Mucosa of descending colon (tissue), 3 donors: ENCODE measurements at regions not wholly inside any gene's neighbourhood (a gene's known extent, or its start where the extent isn't known, plus 50 kb on each side); places are given as distances from the start of the nearest gene placed in this dataset.

Source experiments
- ATAC-seq: fragments of 200-7000 bp; cut with Tn5 transposase; one replicate; pipeline ENCODE4 v1.9.1; 2020; ENCODE audit warnings: mild to moderate bottlenecking, moderate library complexity
- DNase-seq, 3 donors: peaks; one replicate each; pipeline ENCODE4 v3.0.0-alpha.2; 2020
- H3K36me3 ChIP-seq: fragments of 200-600 bp; one replicate; pipeline ENCODE4 v1.8.0; 2021; ENCODE audit warnings: low read depth, mild to moderate bottlenecking
- H3K4me1 ChIP-seq: fragments of 200-600 bp; one replicate; pipeline ENCODE4 v1.8.0; 2021; ENCODE audit warnings: low read depth, mild to moderate bottlenecking
- H3K4me3 ChIP-seq: fragments of 200-600 bp; one replicate; pipeline ENCODE4 v1.8.0; 2021; ENCODE audit warnings: mild to moderate bottlenecking
- H3K9me3 ChIP-seq: fragments of 200-600 bp; one replicate; pipeline ENCODE4 v1.8.0; 2021; ENCODE audit warnings: mild to moderate bottlenecking
- intact Hi-C, 2 donors: fragments of 100-400 bp; cut with DNase I in 1 of 2; cut with micrococcal nuclease in 1 of 2; formaldehyde crosslinking; loops; one replicate each; pipeline versions ENCODE4 v1.11.0 to v1.11.1; 2022; cut with DNase I, micrococcal nuclease
- TF ChIP-seq, protein P1 (sequence below): fragments of 200-600 bp; IDR thresholded peaks from one replicate; pipeline ENCODE4 v1.8.0; 2022; ENCODE audit warnings: antibody characterized with exemption, mild to moderate bottlenecking
- donor health status: DM: no; HTN: no; CAD: no; lungs with moderate emphysema.
- donor health status: DM: no; HTN: no; CAD: no.
- donor health status: DM: no; HTN: yes; CAD: no.

DNA sequence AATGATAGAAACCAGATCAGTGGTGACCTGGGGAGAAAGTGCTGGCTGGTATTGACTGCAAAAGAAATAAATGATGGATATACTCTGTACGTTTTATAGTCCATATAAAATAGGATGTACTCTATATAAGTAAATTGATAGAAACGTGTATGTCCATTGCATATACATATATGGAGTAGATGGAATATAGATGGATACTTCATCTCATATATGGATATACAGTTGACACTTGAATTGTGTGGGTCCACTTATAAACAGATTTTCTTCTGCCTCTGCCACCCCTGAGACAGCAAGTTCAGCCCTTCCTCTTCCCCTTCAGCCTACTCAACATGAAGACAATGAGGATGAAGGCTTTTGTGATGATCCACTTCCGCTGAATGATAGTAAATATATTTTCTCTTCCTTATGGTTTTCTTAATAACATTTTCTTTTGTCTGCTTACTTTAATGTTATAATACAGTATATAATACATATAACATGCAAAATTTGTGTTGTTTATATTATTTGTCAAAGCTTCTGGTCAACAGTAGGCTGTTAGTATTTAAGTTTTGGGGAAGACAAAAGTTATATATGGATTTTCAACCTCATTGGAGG, 76.1 kb upstream of the MYCN start:
- Histone ChIP-seq H3K4me1 (no peaks in the 10 kb centered on the region), H3K4me3 (no peak overlapping the region), H3K9me3 (no peaks in the 10 kb centered on the region), H3K36me3 (no peaks in the 10 kb centered on the region)
- DNase-seq = no peak
- TF ChIP-seq, protein P1, sequence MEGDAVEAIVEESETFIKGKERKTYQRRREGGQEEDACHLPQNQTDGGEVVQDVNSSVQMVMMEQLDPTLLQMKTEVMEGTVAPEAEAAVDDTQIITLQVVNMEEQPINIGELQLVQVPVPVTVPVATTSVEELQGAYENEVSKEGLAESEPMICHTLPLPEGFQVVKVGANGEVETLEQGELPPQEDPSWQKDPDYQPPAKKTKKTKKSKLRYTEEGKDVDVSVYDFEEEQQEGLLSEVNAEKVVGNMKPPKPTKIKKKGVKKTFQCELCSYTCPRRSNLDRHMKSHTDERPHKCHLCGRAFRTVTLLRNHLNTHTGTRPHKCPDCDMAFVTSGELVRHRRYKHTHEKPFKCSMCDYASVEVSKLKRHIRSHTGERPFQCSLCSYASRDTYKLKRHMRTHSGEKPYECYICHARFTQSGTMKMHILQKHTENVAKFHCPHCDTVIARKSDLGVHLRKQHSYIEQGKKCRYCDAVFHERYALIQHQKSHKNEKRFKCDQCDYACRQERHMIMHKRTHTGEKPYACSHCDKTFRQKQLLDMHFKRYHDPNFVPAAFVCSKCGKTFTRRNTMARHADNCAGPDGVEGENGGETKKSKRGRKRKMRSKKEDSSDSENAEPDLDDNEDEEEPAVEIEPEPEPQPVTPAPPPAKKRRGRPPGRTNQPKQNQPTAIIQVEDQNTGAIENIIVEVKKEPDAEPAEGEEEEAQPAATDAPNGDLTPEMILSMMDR = no peak
- intact Hi-C loops = no loop called here
- ATAC-seq = no peak

DNA sequence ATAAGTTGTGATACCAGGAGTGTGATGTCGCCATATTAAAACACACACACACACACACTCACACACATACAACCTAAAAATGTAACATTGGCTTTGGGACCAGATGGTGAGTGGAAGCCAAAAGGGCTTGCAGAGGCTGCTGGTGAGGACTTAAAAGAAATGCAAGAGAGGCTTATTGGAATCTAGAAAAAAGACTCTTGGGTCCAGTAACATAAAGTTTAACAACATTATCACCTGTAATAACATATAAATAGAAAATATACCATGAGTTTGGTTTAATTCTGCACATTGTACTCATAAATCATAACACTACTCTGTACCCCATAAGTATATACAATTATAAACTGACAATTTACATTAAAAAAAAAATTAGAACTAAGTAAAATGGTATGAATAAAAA, 74.4 kb upstream of the MYCN start:
- intact Hi-C loops = no loop called here
- ATAC-seq = no peak
- TF ChIP-seq, protein P1 = no peak
- Histone ChIP-seq H3K4me3 (no peak overlapping the region), H3K9me3 (no peaks in the 10 kb centered on the region), H3K4me1 (no peaks in the 10 kb centered on the region), H3K36me3 (no peaks in the 10 kb centered on the region)
- DNase-seq = no peak

DNA sequence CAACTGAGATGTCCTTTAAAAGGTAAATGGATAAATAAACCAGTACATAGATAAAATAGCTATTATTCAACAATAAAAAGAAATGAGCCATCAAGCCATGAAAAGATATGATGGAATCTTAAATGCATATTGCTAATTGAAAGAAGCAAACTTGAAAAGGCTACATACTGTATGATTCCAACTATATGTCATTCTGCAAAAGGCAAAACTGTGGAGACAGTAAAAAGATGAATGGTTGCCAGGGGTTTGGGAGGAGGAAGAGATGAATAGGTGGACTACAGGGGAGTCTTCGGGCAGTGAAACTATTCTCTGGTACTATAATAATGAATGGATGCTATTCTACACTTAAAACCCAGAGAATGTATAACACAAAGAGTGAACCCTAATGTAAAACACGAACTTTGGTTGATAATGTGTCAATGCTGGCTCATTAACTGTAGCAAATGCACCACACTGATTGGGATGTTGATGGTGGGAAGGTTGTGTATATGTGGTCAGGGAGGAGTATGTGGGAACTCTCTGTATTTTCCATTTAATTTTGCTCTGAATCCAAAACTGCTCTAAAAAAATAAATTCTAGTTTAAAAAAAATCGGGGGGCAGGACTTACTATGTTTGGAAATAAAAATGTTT, 73.7 kb upstream of the MYCN start:
- ATAC-seq (no peak), DNase-seq (no peak)
- H3K4me1 ChIP-seq = no peaks in the 10 kb centered on the region
- H3K9me3 ChIP-seq = no peaks in the 10 kb centered on the region
- TF ChIP-seq, protein P1 = no peak
- no peak overlapping the region for H3K4me3 ChIP-seq
- H3K36me3 ChIP-seq = no peaks in the 10 kb centered on the region
- intact Hi-C loops = no loop called here

DNA sequence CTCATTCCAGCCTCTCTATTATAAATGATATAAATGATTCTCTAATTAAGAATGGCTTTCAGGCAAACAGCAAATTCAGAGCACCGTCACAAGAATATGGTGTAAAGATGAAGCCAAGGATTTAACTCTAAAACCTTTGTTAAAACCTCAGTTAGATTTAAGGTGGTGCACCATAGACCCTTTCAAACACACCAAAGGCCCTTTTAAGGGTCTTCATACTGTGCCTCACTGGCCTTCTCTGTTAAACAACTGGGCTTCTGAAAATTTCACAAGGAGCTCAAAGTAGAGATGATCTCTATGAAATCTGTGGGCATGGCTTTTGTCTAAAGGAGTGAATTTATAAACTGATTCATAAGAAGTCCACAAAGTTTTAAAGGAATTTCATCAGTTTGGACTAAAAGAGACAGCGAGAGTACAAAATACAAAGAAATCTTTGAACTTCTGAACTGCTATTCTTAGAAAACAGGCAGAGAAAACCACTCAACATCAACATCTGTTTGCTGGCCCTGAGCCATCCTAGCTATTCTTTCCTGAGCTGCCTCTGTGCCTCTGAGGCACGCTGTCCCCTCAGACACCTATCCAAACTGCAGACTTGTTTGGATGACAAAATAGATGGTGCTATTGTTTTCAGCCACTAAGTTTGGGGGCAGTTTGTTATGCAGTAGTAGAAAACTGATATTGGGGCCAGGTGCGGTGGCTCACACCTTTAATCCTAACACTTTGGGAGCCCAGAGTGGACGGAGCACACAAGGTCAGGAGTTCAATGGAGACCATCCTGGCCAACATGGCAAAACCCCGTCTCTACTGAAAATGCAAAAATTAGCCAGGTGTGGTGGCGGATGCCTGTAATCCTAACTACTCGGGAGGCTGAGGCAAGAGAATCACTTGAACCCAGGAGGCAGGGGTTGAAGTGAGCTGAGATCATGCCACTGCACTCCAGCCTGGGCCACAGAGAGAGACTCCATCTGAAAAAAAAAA, 72.9 kb upstream of the MYCN start:
- intact Hi-C loops = no loop called here
- TF ChIP-seq, protein P1 = no peak
- no peaks in the 10 kb centered on the region for H3K9me3 ChIP-seq
- no peak for ATAC-seq
- H3K4me1 ChIP-seq = no peaks in the 10 kb centered on the region
- H3K36me3 ChIP-seq = no peaks in the 10 kb centered on the region
- no peak overlapping the region for H3K4me3 ChIP-seq
- DNase-seq = no peak

DNA sequence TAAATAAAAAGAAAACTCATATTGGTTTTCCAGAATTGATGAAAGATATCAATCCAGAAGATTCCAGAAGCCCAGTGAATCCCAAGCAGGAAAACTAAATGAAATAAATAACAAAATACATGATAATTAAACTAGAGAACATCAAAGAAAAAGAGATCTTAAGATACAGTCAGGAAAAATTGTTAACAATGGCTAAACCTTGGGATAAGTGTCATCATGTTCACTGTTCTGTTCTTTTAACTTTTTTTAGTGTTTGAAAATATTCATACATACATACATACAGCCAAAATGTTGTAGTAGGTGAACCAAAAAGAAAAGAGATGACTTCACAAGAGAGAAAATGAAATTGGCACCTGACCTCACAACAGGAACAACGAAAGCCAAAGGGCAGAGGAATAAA, 72.2 kb upstream of the MYCN start:
- ATAC-seq (no peak), DNase-seq (no peak)
- H3K9me3 ChIP-seq = no peaks in the 10 kb centered on the region
- no peaks in the 10 kb centered on the region for H3K4me1 ChIP-seq
- TF ChIP-seq, protein P1 = no peak
- intact Hi-C loops = no loop called here
- no peaks in the 10 kb centered on the region for H3K36me3 ChIP-seq
- no peak overlapping the region for H3K4me3 ChIP-seq
